Lower leg skin (tissue), 3 donors: ENCODE measurements at regions not wholly inside any gene's neighbourhood (a gene's known extent, or its start where the extent isn't known, plus 50 kb on each side); places are given as distances from the start of the nearest gene placed in this dataset.

Source experiments
- CTCF ChIP-seq, 3 donors: fragments of 450-650 bp; IDR thresholded peaks; one replicate each; pipeline ENCODE4 v1.5.1; 2016; ENCODE audit warnings: antibody characterized with exemption in 3 of 3, mild to moderate bottlenecking in 3 of 3, moderate library complexity in 2 of 3
- POLR2A ChIP-seq, 2 donors: fragments of 450-650 bp; IDR thresholded peaks; one replicate each; pipeline ENCODE4 v1.6.1; 2016 to 2017; ENCODE audit warnings: antibody characterized with exemption in 2 of 2, mild to moderate bottlenecking in 1 of 2, moderate library complexity in 1 of 2

GRCh38 chr18:45521777-45522176 is 93.5 kb upstream of the SLC14A2 start:
- TF ChIP-seq CTCF (IDR thresholded peaks at IDR 0.05) (no peak), POLR2A (IDR thresholded peaks at IDR 0.05) (no peak)
